ACC112 (cell line): ENCODE measurements at regions not wholly inside any gene's neighbourhood (a gene's known extent, or its start where the extent isn't known, plus 50 kb on each side); places are given as distances from the start of the nearest gene placed in this dataset.

Experiments
- H2AFZ ChIP-seq: fragments of 200-600 bp; sonication (generic); one replicate; pipeline ENCODE4 v1.6.0; 2017; ENCODE audit warnings: antibody characterized with exemption, low read length; ENCODE audit not compliant: unreplicated experiment
- H3K27ac ChIP-seq: fragments of 200-600 bp; sonication (generic); 2 replicates; pipeline ENCODE4 v1.5.1; 2014; ENCODE audit warnings: low read depth, mild to moderate bottlenecking, antibody characterized with exemption, low read length, moderate library complexity
- H3K27me3 ChIP-seq: fragments of 200-600 bp; sonication (generic); 2 replicates; pipeline ENCODE4 v1.6.1; 2014; ENCODE audit warnings: mild to moderate bottlenecking, antibody characterized with exemption, low read length, moderate library complexity, mixed read lengths; ENCODE audit not compliant: insufficient read depth
- H3K36me3 ChIP-seq: fragments of 200-600 bp; sonication (generic); 2 replicates; pipeline ENCODE4 v1.6.1; 2016; ENCODE audit warnings: mild to moderate bottlenecking, antibody characterized with exemption, low read length, moderate library complexity, mixed read lengths; ENCODE audit not compliant: insufficient read depth
- H3K4me1 ChIP-seq: fragments of 200-600 bp; sonication (generic); one replicate; pipeline ENCODE4 v1.6.1; 2016; ENCODE audit warnings: low read length, mixed read lengths; ENCODE audit not compliant: insufficient read depth, unreplicated experiment, control insufficient read depth
- H3K4me3 ChIP-seq: fragments of 200-600 bp; sonication (generic); 2 replicates; pipeline ENCODE4 v1.5.1; 2014; ENCODE audit warnings: mild to moderate bottlenecking, low read depth, low read length
- H3K79me2 ChIP-seq: fragments of 200-600 bp; sonication (generic); one replicate; pipeline ENCODE4 v1.6.0; 2016; ENCODE audit warnings: low read length; ENCODE audit not compliant: control insufficient read depth, unreplicated experiment, insufficient read depth

GRCh38 chr2:217216316-217216715 is 356.5 kb upstream of the TNP1 start:
- H3K4me3 ChIP-seq = no peak overlapping the region
- peak overlapping the region; percentile 1 for H2AFZ ChIP-seq
- H3K79me2 ChIP-seq = no peaks in the 10 kb centered on the region
- H3K36me3 ChIP-seq = no peaks in the 10 kb centered on the region
- no peaks in the 10 kb centered on the region for H3K27me3 ChIP-seq
- H3K27ac ChIP-seq = no peak overlapping the region
- peaks cover 46% of the 10 kb centered on the region for H3K4me1 ChIP-seq

GRCh38 chr2:217215877-217216276 is 356.0 kb upstream of the TNP1 start:
- Histone ChIP-seq H2AFZ (peak overlapping the region; percentile 1), H3K36me3 (no peaks in the 10 kb centered on the region), H3K27ac (no peak overlapping the region), H3K4me3 (no peak overlapping the region), H3K79me2 (no peaks in the 10 kb centered on the region), H3K4me1 (peaks cover 42% of the 10 kb centered on the region), H3K27me3 (no peaks in the 10 kb centered on the region)

GRCh38 chr2:217208867-217209266 is 349.0 kb upstream of the TNP1 start:
- Histone ChIP-seq H3K4me1 (peaks cover 7% of the 10 kb centered on the region), H2AFZ (no peak overlapping the region), H3K27ac (no peak overlapping the region), H3K4me3 (no peak overlapping the region), H3K36me3 (no peaks in the 10 kb centered on the region), H3K79me2 (no peaks in the 10 kb centered on the region), H3K27me3 (no peaks in the 10 kb centered on the region)

- Histone ChIP-seq H3K27ac (no peak overlapping the region), H3K27me3 (no peaks in the 10 kb centered on the region), H3K79me2 (no peaks in the 10 kb centered on the region), H3K4me3 (no peak overlapping the region), H3K4me1 (peaks cover 7% of the 10 kb centered on the region), H2AFZ (no peak overlapping the region), H3K36me3 (no peaks in the 10 kb centered on the region)
These were observed 347.8 kb upstream of the TNP1 start for GRCh38 chr2:217207699-217208010.

DNA sequence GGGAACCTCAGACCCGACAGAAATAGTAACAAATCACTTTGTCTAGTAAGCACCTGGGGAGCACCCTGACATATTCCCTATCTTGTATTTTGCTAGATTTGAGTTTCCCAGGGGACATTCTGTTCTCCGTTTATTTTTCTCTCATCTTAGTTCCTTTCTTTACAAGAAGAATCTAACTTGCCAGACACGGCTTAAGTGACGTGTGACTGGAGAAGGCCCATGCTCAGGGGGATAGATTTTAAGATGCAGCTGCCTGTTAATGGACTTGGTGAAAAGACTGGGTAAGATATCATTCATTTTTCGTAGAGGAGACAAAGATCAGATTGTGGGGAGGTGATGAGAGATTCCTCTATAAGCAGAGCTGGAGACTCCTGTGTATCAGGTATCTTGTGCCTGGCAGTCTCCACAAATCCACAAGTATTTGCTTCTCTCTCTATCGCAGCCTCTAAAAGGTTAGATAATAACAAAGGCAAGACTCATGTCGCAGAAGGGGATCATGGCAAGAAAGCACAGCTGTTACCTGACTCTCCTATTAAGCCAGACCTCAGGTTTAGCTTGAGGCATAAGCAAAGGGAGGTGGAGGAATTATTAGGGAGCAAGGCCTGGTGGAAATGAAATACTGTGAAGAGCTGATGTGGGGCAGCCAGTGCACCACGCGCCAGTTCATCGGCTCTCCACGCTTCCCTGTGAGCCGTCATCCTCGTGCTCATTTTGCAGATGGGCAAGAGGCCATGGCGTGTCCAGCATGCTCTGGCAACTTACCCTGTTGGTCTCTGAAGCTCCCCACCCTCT is 347.2 kb upstream of the TNP1 start:
- Histone ChIP-seq H3K27ac (no peak overlapping the region), H3K27me3 (no peaks in the 10 kb centered on the region), H3K4me3 (no peak overlapping the region), H3K36me3 (no peaks in the 10 kb centered on the region), H2AFZ (no peak overlapping the region), H3K79me2 (no peaks in the 10 kb centered on the region), H3K4me1 (peaks cover 7% of the 10 kb centered on the region)

- no peaks in the 10 kb centered on the region for H3K27me3 ChIP-seq
- peaks cover 7% of the 10 kb centered on the region for H3K4me1 ChIP-seq
- H2AFZ ChIP-seq = no peak overlapping the region
- H3K27ac ChIP-seq = no peak overlapping the region
- H3K79me2 ChIP-seq = no peaks in the 10 kb centered on the region
- no peaks in the 10 kb centered on the region for H3K36me3 ChIP-seq
- H3K4me3 ChIP-seq = no peak overlapping the region
These were observed 346.3 kb upstream of the TNP1 start for GRCh38 chr2:217206016-217206725.

DNA sequence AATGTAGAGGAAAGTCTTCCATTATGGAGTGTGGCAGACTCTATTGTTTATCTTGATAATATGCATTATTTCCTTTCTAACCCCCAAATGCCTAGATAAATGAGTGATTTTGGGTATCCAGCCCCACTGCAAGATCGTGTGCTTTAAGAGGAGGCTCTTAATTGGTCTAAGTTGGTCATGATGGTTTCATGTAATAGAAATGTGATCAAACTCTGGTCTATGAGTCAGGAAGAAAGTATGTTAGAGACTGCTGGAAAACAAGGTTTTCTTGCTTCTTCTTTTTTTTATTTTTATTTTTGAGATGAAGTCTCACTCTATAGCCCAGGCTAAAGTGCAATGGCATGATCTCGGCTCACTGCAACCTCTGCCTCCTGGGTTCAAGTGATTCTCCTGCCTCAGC is 344.5 kb upstream of the TNP1 start:
- Histone ChIP-seq H2AFZ (no peak overlapping the region), H3K27me3 (no peaks in the 10 kb centered on the region), H3K27ac (no peak overlapping the region), H3K36me3 (no peaks in the 10 kb centered on the region), H3K4me3 (no peak overlapping the region), H3K79me2 (no peaks in the 10 kb centered on the region), H3K4me1 (peaks cover 7% of the 10 kb centered on the region)

DNA sequence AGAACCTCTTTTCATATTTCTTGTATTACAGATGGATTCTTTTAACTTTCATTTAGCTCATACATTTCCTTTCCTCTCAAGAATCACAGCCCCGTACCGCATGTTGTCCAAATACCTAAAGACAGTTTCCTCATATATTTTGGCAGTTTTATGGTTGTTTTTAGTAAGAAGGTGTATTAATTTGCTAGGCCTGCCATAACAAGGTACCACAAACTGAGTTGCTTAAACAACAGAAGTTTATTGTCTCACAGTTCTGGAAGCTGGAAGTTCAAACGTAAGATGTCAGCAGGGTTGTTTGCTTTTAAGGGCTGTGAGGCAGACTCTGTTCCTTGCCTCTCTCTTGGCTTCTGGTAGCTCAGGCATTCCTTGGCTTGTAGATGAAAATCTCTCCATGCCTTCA is 343.2 kb upstream of the TNP1 start:
- Histone ChIP-seq H3K36me3 (no peaks in the 10 kb centered on the region), H3K27ac (no peak overlapping the region), H2AFZ (no peak overlapping the region), H3K4me3 (no peak overlapping the region), H3K79me2 (no peaks in the 10 kb centered on the region), H3K27me3 (no peaks in the 10 kb centered on the region), H3K4me1 (peaks cover 7% of the 10 kb centered on the region)

DNA sequence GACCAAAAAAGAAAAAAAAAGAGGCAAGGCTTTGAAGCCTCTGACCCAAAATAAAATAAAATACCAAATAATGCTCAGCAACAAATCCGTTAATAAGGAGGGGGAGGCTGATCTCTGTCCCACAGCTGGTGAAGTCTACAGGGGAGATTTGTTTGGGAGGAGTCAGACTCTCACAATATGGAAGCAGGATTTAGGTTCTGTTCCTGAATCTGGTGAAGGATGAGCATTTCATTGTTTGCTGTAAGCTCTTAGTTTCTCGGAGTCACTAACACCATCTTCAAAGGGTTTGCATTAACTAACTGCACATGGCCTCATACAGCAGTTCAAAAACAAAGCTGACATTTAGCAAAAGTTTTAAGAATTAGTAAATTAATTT is 339.4 kb upstream of the TNP1 start:
- Histone ChIP-seq H3K27ac (no peak overlapping the region), H3K4me1 (no peaks in the 10 kb centered on the region), H3K79me2 (no peaks in the 10 kb centered on the region), H3K4me3 (no peak overlapping the region), H3K36me3 (no peaks in the 10 kb centered on the region), H2AFZ (no peak overlapping the region), H3K27me3 (no peaks in the 10 kb centered on the region)

DNA sequence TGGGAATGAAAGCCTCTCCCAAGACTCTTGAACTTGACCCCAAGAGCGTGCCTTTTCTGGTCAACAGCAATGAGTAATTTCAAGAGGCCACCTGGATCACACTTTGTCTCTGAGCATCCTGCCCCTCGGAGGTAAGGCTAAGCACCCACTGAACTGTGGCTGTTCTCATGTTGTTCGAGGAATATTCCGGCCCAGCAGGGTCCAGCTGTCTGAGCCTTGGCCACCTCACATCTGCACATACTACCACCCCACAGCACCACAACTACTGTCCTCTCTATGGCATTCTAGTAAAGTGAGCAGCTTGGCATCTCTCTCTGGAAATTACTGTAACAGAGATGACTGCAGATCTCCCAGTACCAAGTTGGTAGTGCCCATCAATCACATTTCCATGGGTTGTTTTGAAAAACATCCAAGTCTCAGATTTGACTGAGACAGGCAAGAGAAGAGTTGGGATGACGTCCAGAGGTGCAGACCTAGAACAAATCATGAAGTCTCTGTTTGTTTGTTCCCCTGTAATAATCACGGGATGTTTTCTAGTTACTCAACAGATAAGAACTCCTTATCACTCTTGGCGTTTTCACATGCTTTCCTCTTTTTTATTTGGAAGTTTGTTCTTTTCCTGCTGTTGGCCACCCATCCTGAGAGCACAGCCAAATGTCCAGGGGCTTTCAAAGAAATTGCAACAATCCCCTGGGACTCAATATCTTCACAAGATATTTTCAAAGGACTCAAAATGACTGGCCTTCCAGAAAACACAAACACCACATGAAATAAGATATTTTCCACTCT is 336.0 kb upstream of the TNP1 start:
- no peak overlapping the region for H3K4me3 ChIP-seq
- no peaks in the 10 kb centered on the region for H3K36me3 ChIP-seq
- H3K79me2 ChIP-seq = no peaks in the 10 kb centered on the region
- H3K4me1 ChIP-seq = no peaks in the 10 kb centered on the region
- no peaks in the 10 kb centered on the region for H3K27me3 ChIP-seq
- no peak overlapping the region for H3K27ac ChIP-seq
- no peak overlapping the region for H2AFZ ChIP-seq
